ENCODE measurements at regions not wholly inside any gene's neighbourhood (a gene's known extent, or its start where the extent isn't known, plus 50 kb on each side); places are given as distances from the start of the nearest gene placed in this dataset.

DNA sequence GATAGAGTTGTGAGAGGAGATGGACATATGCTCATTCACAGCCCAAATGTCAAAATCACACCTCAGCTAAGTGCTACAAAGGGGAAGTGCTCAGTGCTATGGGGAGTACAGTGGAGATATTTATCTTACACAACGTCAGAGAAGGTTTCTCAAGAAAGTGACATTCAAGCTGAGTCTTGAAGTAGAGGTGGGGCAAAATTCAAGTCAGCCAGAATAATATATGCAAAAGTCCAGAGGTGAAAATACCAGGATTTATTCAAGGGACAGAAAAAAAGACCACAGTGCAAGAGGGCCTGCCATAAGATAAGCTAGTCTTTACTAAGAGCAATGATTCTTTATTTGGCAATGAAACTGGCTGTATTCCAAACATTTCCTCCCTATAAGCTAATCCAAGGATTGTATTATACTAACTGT, 327.8 kb upstream of the PIK3R1 start:
- TF ChIP-seq, protein P1, sequence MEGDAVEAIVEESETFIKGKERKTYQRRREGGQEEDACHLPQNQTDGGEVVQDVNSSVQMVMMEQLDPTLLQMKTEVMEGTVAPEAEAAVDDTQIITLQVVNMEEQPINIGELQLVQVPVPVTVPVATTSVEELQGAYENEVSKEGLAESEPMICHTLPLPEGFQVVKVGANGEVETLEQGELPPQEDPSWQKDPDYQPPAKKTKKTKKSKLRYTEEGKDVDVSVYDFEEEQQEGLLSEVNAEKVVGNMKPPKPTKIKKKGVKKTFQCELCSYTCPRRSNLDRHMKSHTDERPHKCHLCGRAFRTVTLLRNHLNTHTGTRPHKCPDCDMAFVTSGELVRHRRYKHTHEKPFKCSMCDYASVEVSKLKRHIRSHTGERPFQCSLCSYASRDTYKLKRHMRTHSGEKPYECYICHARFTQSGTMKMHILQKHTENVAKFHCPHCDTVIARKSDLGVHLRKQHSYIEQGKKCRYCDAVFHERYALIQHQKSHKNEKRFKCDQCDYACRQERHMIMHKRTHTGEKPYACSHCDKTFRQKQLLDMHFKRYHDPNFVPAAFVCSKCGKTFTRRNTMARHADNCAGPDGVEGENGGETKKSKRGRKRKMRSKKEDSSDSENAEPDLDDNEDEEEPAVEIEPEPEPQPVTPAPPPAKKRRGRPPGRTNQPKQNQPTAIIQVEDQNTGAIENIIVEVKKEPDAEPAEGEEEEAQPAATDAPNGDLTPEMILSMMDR (IDR thresholded peaks at IDR 0.05 in 2 of 3, conservative IDR thresholded peaks at IDR 0.05 in 1 of 3; ENCODE audit: control insufficient read depth in 2 of 3, extremely low read depth in 1 of 3, insufficient read depth in 1 of 3, low read depth in 3 of 3, low read length in 3 of 3) = no peak
- TF ChIP-seq POLR2A (IDR thresholded peaks at IDR 0.05; ENCODE audit: low read depth, low read length) = no peak
- TF ChIP-seq POLR2AphosphoS5 (IDR thresholded peaks at IDR 0.05; ENCODE audit: low read length) = no peak
- TF ChIP-seq NFYB (IDR thresholded peaks at IDR 0.05; ENCODE audit: insufficient read depth, low read depth, low read length) = no peak
- TF ChIP-seq KAT2A (conservative IDR thresholded peaks at IDR 0.05; ENCODE audit: control insufficient read depth, low read depth, low read length) = no peak
